HCT116 (cell line): ENCODE measurements at regions not wholly inside any gene's neighbourhood (a gene's known extent, or its start where the extent isn't known, plus 50 kb on each side); places are given as distances from the start of the nearest gene placed in this dataset.
A peak's percentile ranks its signal among the peaks of the same experiment; 100 is the strongest.
"Not testable (repeated sequence)": the region's sequence is repeated elsewhere in the genome, so short reads cannot be mapped to it uniquely, and the experiment has no call there.

Experiments used
- ATAC-seq: fragments of 200-7000 bp; cut with Tn5 transposase; 2 replicates; pipeline ENCODE4 v1.9.1; 2020; ENCODE audit warnings: mild to moderate bottlenecking, moderate library complexity
- BruUV-seq: library from RNA; stranded (reverse); fragments of 400-500 nt; replicated peaks from 2 replicates; lab custom pipeline; 2021; lab: Mats Ljungman, UMichigan
- CTCF ChIA-PET: fragments of 300-600 bp; sonication (Branson Sonifier 250); formaldehyde crosslinking; loops from one replicate; lab custom pipeline; 2021; ENCODE audit warnings: antibody characterized with exemption; lab: Charles Lee
- POLR2A ChIA-PET: fragments of 300-600, 350-600 bp; sonication (Branson Sonifier 250); formaldehyde crosslinking; loops from one replicate; lab custom pipeline; 2021; ENCODE audit warnings: antibody characterized with exemption; lab: Charles Lee
- RAD21 ChIA-PET, 2 experiments: fragments of 300-600 bp; sonication (Branson Sonifier 250); formaldehyde crosslinking; loops; one replicate each; lab custom pipeline; 2023; ENCODE audit warnings: low total read pairs in 2 of 2; ENCODE audit not compliant: uncharacterized antibody in 2 of 2, unreplicated experiment in 2 of 2, low non-redundant PET in 1 of 2; lab: Charles Lee
- DNase-seq: peaks from one replicate; pipeline ENCODE4 v3.0.0-alpha.2; 2010; ENCODE audit warnings: low read depth, low spot score
- H2AFZ ChIP-seq: fragments of 200-600 bp; shearing (Covaris generic), sonication (generic); 2 replicates; pipeline ENCODE4 v1.6.1; 2017; ENCODE audit warnings: low read depth, mixed run types, mixed read lengths, antibody characterized with exemption, low read length; ENCODE audit not compliant: poor library complexity, severe bottlenecking
- H3K27ac ChIP-seq: 2 replicates; pipeline ENCODE4 v1.5.1; 2012; ENCODE audit warnings: low read depth, low read length
- H3K27me3 ChIP-seq: fragments of 200-600 bp; sonication (generic); 2 replicates; pipeline ENCODE4 v1.6.1; 2016; ENCODE audit warnings: mixed run types, low read length, mixed read lengths; ENCODE audit not compliant: insufficient read depth
- H3K36me3 ChIP-seq, 2 experiments: fragments of 200-500 bp in 1 of 2; fragments of 200-600 bp in 1 of 2; sonication (Bioruptor generic) in 1 of 2; sonication (generic) in 1 of 2; 2 replicates each; pipeline versions ENCODE4 v1.5.1 to v1.6.1; 2014 to 2016; ENCODE audit warnings: low read length in 2 of 2, inconsistent platforms in 1 of 2, mixed read lengths in 1 of 2, mixed run types in 1 of 2; ENCODE audit not compliant: insufficient read depth in 2 of 2, control insufficient read depth in 1 of 2
- H3K4me1 ChIP-seq, 2 experiments: fragments of 200-600 bp in 1 of 2; sonication (generic) in 1 of 2; 2 replicates each; pipeline versions ENCODE4 v1.5.1 to v1.6.1; 2012 to 2017; ENCODE audit warnings: low read length in 2 of 2, inconsistent platforms in 1 of 2, mild to moderate bottlenecking in 1 of 2, mixed read lengths in 1 of 2, mixed run types in 1 of 2, moderate library complexity in 1 of 2; ENCODE audit not compliant: insufficient read depth in 2 of 2, control insufficient read depth in 1 of 2
- H3K4me2 ChIP-seq: fragments of 200-600 bp; sonication (generic); 2 replicates; pipeline ENCODE4 v1.6.1; 2017; ENCODE audit warnings: mixed run types, low read length, mixed read lengths
- H3K4me3 ChIP-seq, 2 experiments: fragments of 200-600 bp in 1 of 2; sonication (generic) in 1 of 2; replicated peaks in 1 of 2; 2 replicates each; pipeline ENCODE4 v1.5.1; 2011 to 2016; ENCODE audit warnings: low read length in 2 of 2, control low read depth in 1 of 2, low read depth in 1 of 2, mild to moderate bottlenecking in 1 of 2, mixed read lengths in 1 of 2, mixed run types in 1 of 2
- H3K79me2 ChIP-seq: fragments of 200-600 bp; sonication (generic); 2 replicates; pipeline ENCODE4 v1.6.1; 2017; ENCODE audit warnings: mild to moderate bottlenecking, mixed run types, low read length, moderate library complexity, mixed read lengths; ENCODE audit not compliant: insufficient read depth
- H3K9ac ChIP-seq: fragments of 200-600 bp; sonication (generic); 2 replicates; pipeline ENCODE4 v1.6.1; 2016; ENCODE audit warnings: low read length, mixed read lengths
- H3K9me2 ChIP-seq: fragments of 200-600 bp; sonication (generic), shearing (Covaris generic); 2 replicates; pipeline ENCODE4 v1.6.1; 2017; ENCODE audit warnings: mixed run types, mild to moderate bottlenecking, moderate library complexity; ENCODE audit not compliant: insufficient read depth
- H3K9me3 ChIP-seq, 2 experiments: fragments of 200-500 bp in 1 of 2; fragments of 200-600 bp in 1 of 2; sonication (Bioruptor generic) in 1 of 2; sonication (generic) in 1 of 2; 2 replicates each; pipeline ENCODE4 v1.6.1; 2014 to 2017; ENCODE audit warnings: low read length in 2 of 2, mixed read lengths in 2 of 2, inconsistent platforms in 1 of 2, low read depth in 1 of 2, mild to moderate bottlenecking in 1 of 2, mixed run types in 1 of 2, moderate library complexity in 1 of 2; ENCODE audit not compliant: control insufficient read depth in 1 of 2, insufficient read depth in 1 of 2
- H4K20me1 ChIP-seq: fragments of 200-600 bp; sonication (generic), shearing (Covaris generic); 2 replicates; pipeline ENCODE4 v1.6.1; 2017; ENCODE audit warnings: mixed run types, mild to moderate bottlenecking, moderate library complexity; ENCODE audit not compliant: insufficient read depth
- intact Hi-C: fragments of 100-400 bp; cut with micrococcal nuclease; formaldehyde crosslinking; loops from 2 replicates; pipeline ENCODE4 v1.10.0; 2022

DNA sequence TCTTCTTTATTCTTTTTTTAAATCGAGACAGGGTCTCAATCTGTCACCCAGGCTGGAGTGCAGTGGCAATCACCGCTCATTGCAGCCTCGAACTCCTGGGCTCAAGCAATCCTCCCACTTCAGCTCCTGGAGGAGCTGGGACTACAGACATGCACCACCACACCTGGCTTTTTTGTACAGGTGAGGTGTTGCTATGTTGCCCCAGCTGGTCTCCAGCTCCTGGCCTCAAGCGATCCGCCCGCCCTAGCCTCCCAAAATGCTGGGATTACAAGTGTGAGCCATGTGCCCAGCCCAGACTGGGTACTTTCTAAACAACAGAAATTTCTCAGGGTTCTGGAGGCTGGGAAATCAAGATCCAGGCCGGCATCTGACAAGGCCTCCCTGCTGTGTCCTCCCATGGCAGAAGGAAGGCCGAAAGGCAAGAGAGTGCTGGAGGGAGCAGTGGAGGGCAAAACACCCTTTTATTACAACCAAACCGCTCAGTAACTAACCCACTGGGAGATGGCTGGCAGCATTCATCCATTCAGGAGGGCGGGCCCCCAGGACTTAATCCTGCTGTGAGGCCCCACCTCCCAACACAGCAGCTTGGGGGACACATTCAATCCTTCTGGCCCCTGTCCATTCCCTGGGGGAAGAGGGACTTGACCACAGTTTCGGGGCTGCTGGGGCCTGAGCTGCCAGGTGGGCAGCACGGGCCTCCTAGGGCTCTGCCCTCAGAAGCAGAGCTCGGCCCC, 76.6 kb downstream of the KCNJ18 start:
- CTCF ChIA-PET, ATAC-seq: not testable (repeated sequence)

DNA sequence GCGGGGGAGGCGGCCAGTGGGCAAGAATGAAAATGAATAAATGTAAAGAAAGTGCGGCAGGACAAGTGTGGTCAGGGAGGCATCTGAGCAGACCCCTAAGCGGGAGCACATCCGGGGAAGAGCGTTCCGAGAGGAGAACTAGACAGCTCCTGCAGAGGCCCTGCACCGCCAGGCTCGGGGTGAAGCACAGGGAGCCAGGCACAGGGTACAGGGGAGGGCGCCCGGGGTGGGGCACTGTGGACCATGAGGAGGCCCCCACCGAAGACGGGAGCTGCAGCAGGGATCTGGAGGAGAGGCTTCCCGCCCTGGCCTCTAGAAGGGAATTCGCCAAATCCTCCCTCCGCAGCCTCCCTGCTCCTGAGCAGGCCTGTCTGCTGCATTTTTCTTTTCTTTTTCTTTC, 77.5 kb downstream of the KCNJ18 start:
- H3K36me3 ChIP-seq, H3K9me2 ChIP-seq, H3K4me1 ChIP-seq, H4K20me1 ChIP-seq, RAD21 ChIA-PET, BruUV-seq, H3K4me3 ChIP-seq, H3K27ac ChIP-seq, H3K4me2 ChIP-seq, H3K9ac ChIP-seq, H3K79me2 ChIP-seq, intact Hi-C loops, POLR2A ChIA-PET, DNase-seq, H3K27me3 ChIP-seq, CTCF ChIA-PET, H2AFZ ChIP-seq, ATAC-seq, H3K9me3 ChIP-seq: not testable (repeated sequence)

More for the DNA sequence above, 76.6 kb downstream of the KCNJ18 start:
- H3K79me2 ChIP-seq, BruUV-seq, POLR2A ChIA-PET, intact Hi-C loops, H2AFZ ChIP-seq, H3K27me3 ChIP-seq, H3K27ac ChIP-seq, H3K4me3 ChIP-seq, H3K9me3 ChIP-seq, H3K4me1 ChIP-seq, H3K36me3 ChIP-seq, H3K9ac ChIP-seq, H4K20me1 ChIP-seq, H3K4me2 ChIP-seq, RAD21 ChIA-PET, H3K9me2 ChIP-seq, DNase-seq: not testable (repeated sequence)

DNA sequence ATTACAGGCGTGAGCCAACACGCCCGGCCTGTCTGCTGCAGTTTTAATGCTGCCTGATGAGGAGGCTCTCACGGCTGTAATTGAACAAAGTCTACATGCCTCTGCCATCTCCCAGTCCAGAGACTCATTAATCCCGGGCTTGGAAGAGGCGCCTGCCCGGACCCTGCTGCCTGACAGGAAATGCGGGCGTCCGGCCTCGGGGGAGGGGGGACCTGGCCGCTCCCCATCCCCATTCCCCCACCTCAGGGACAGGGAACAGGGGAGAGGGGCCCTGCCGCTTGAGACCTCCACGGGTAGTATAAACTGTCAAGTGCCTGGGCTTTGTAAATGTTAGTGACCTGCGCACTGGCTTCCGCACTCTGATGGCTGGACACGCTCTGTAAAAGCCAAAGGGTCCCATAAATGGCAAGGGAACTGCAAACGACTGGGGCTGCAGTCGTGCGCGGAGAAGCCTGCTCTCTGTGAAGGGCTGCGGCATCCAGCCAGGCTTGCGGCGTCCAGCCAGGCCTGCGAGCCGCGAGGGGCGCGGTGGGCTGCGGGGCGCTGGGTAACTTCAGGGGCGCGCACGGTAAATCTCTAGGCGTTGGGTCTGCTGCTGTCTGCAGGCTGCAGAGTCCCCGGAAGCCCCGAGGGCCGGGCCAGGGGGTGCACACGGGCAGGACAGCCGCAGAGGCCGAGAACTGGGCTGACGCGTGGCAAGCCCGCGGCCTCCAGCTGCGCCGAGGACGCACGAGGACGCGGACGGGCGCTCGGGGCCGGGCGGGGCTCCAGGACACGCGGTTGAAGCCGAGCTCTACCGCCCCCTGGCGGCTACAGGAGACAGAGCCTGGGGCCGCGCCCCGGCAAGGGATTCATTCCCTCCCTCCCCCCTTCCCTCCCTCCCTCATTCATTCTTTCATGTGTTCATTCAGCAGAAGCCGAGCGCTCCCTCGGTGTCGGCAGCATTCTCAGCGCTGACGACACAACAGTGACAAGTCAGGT, 78.4 kb downstream of the KCNJ18 start:
- peak; percentile 92 for ATAC-seq
- CTCF ChIA-PET, RAD21 ChIA-PET, H3K9me3 ChIP-seq, H3K4me1 ChIP-seq, H2AFZ ChIP-seq, intact Hi-C loops, H3K79me2 ChIP-seq, H3K4me3 ChIP-seq, H3K9ac ChIP-seq, H3K4me2 ChIP-seq, H3K36me3 ChIP-seq, DNase-seq, H3K27me3 ChIP-seq, H3K9me2 ChIP-seq, H4K20me1 ChIP-seq, POLR2A ChIA-PET, H3K27ac ChIP-seq, BruUV-seq: not testable (repeated sequence)
